GM12878 (cell line): ENCODE measurements at regions not wholly inside any gene's neighbourhood (a gene's known extent, or its start where the extent isn't known, plus 50 kb on each side); places are given as distances from the start of the nearest gene placed in this dataset.

Experiments used
- ATAC-seq: fragments of 200-7000 bp; cut with Tn5 transposase; 3 replicates; pipeline ENCODE4 v1.9.1; 2020; ENCODE audit warnings: mild to moderate bottlenecking, moderate library complexity
- BruUV-seq: library from RNA; stranded (reverse); fragments of 400-500 nt; replicated peaks from 2 replicates; lab custom pipeline; 2021; lab: Mats Ljungman, UMichigan
- CTCF ChIA-PET: fragments of 300-600 bp; sonication (Branson Sonifier 250); formaldehyde crosslinking; extraction: SDS; loops from one replicate; lab custom pipeline; 2021; ENCODE audit warnings: inconsistent platforms; lab: Yijun Ruan, JAX
- POLR2A ChIA-PET: fragments of 350-600 bp; formaldehyde crosslinking; extraction: SDS; loops from one replicate; lab custom pipeline; 2021; ENCODE audit warnings: inconsistent platforms; lab: Charles Lee
- RAD21 ChIA-PET: fragments of 300-600 bp; sonication (Branson Sonifier 250); formaldehyde crosslinking; loops from one replicate; lab custom pipeline; 2023; ENCODE audit warnings: antibody characterized with exemption; ENCODE audit not compliant: unreplicated experiment; lab: Charles Lee
- SMC1A ChIA-PET: fragments of 300-600 bp; sonication (Branson Sonifier 250); formaldehyde crosslinking; loops from one replicate; lab custom pipeline; 2023; ENCODE audit not compliant: unreplicated experiment, uncharacterized antibody; lab: Charles Lee
- DNase-seq: peaks from one replicate; pipeline ENCODE4 v3.0.0-alpha.2; 2011; ENCODE audit warnings: low read depth, low spot score
- FAIRE-seq: peaks from 3 replicates; lab custom pipeline; 2011; peaks lifted over from hg19 to GRCh38; lab: Jason Lieb, UNC
- H2AFZ ChIP-seq: 2 replicates; pipeline ENCODE4 v1.6.0; 2011; ENCODE audit warnings: low read depth, low read length, control low read depth; ENCODE audit not compliant: control insufficient read depth
- H3K27ac ChIP-seq: 2 replicates; pipeline ENCODE4 v1.5.1; 2011; ENCODE audit warnings: control low read depth; ENCODE audit not compliant: control insufficient read depth, insufficient read depth
- H3K27me3 ChIP-seq, 2 experiments: replicated peaks in 1 of 2; 2 replicates each; pipeline versions ENCODE4 v1.6.0 to v1.6.1; 2011; ENCODE audit warnings: low read length in 1 of 2; ENCODE audit not compliant: control insufficient read depth in 2 of 2, insufficient read depth in 2 of 2
- H3K36me3 ChIP-seq, 2 experiments: 2 replicates each; pipeline ENCODE4 v1.5.1; 2011; ENCODE audit warnings: low read length in 1 of 2; ENCODE audit not compliant: control insufficient read depth in 2 of 2, insufficient read depth in 2 of 2
- H3K4me1 ChIP-seq: 2 replicates; pipeline ENCODE4 v1.6.1; 2011; ENCODE audit warnings: mild to moderate bottlenecking, low read length, moderate library complexity, mixed read lengths; ENCODE audit not compliant: control insufficient read depth, insufficient read depth
- H3K4me2 ChIP-seq: 2 replicates; pipeline ENCODE4 v1.6.0; 2011; ENCODE audit warnings: control low read depth; ENCODE audit not compliant: control insufficient read depth, insufficient read depth
- H3K4me3 ChIP-seq: fragments of 200-600 bp; sonication (generic); 2 replicates; pipeline ENCODE4 v1.5.1; 2016
- H3K79me2 ChIP-seq: 2 replicates; pipeline ENCODE4 v1.6.0; 2011; ENCODE audit warnings: low read length; ENCODE audit not compliant: control insufficient read depth, insufficient read depth
- H3K9ac ChIP-seq: 2 replicates; pipeline ENCODE4 v1.8.0; 2011; ENCODE audit warnings: low read length, control low read depth, mixed read lengths; ENCODE audit not compliant: control insufficient read depth, insufficient read depth
- H3K9me3 ChIP-seq: replicated peaks from 3 replicates; pipeline ENCODE4 v1.5.1; 2011; ENCODE audit warnings: mild to moderate bottlenecking, low read length; ENCODE audit not compliant: control insufficient read depth, insufficient read depth
- H4K20me1 ChIP-seq: 2 replicates; pipeline ENCODE4 v1.6.0; 2011; ENCODE audit not compliant: control insufficient read depth, insufficient read depth
- ATF7 ChIP-seq: fragments of 450-650 bp; IDR thresholded peaks from 2 replicates; pipeline ENCODE4 v1.6.1; 2016; ENCODE audit warnings: low read depth, mild to moderate bottlenecking
- CBFB ChIP-seq: IDR thresholded peaks from 2 replicates; pipeline ENCODE4 v1.6.1; 2016; ENCODE audit warnings: antibody characterized with exemption, low read depth
- CEBPB ChIP-seq, 2 experiments: fragments of 150-350 bp in 1 of 2; IDR thresholded peaks; 2 replicates each; pipeline ENCODE4 v1.6.1; 2012 to 2014; ENCODE audit warnings: low read depth in 2 of 2, low read length in 2 of 2, borderline replicate concordance in 1 of 2, inconsistent platforms in 1 of 2
- FOS ChIP-seq: IDR thresholded peaks from 3 replicates; pipeline ENCODE4 v1.6.1; 2011; ENCODE audit warnings: borderline replicate concordance; ENCODE audit not compliant: insufficient read length; ENCODE audit errors: extremely low read depth
- GATAD2B ChIP-seq: fragments of 450-650 bp; conservative IDR thresholded peaks from 2 replicates; pipeline ENCODE4 v1.6.1; 2017; ENCODE audit warnings: low read depth, mild to moderate bottlenecking, moderate library complexity
- HDAC6 ChIP-seq: fragments of 200-600 bp; sonication (generic); IDR thresholded peaks from one replicate; pipeline ENCODE4 v1.8.0; 2017; ENCODE audit warnings: antibody characterized with exemption; ENCODE audit not compliant: unreplicated experiment
- JUND ChIP-seq: IDR thresholded peaks from 2 replicates; pipeline ENCODE4 v1.6.1; 2012; ENCODE audit warnings: low read depth, mild to moderate bottlenecking, low read length, improper control_type of control experiment, moderate library complexity
- KDM1A ChIP-seq: fragments of 200-600 bp; sonication (generic); IDR thresholded peaks from 2 replicates; pipeline ENCODE4 v1.6.1; 2016; ENCODE audit warnings: borderline replicate concordance
- KLF5 ChIP-seq: fragments of 450-650 bp; IDR thresholded peaks from 2 replicates; pipeline ENCODE4 v1.6.1; 2014; ENCODE audit warnings: mild to moderate bottlenecking; ENCODE audit not compliant: partially characterized antibody
- MLLT1 ChIP-seq: fragments of 450-650 bp; IDR thresholded peaks from 2 replicates; pipeline ENCODE4 v1.6.1; 2016; ENCODE audit warnings: mild to moderate bottlenecking
- MXI1 ChIP-seq: fragments of 150-350 bp; IDR thresholded peaks from 2 replicates; pipeline ENCODE4 v1.6.1; 2011; ENCODE audit warnings: low read depth, mild to moderate bottlenecking, inconsistent platforms, low read length, improper control_type of control experiment
- NR2C1 ChIP-seq: fragments of 450-650 bp; IDR thresholded peaks from 2 replicates; pipeline ENCODE4 v1.6.1; 2017; ENCODE audit warnings: antibody characterized with exemption, mild to moderate bottlenecking, moderate library complexity
- PML ChIP-seq: IDR thresholded peaks from 2 replicates; pipeline ENCODE4 v1.6.1; 2012; ENCODE audit warnings: low read length, inconsistent platforms
- PRDM15 ChIP-seq: fragments of 450-650 bp; formaldehyde crosslinking; IDR thresholded peaks from 2 replicates; pipeline ENCODE4 v1.4.0; 2020; ENCODE audit warnings: mild to moderate bottlenecking, moderate library complexity
- RB1 ChIP-seq: fragments of 450-650 bp; formaldehyde crosslinking; IDR thresholded peaks from 2 replicates; pipeline ENCODE4 v1.6.1; 2017; ENCODE audit warnings: mild to moderate bottlenecking, borderline replicate concordance
- SMAD5 ChIP-seq: IDR thresholded peaks from 2 replicates; pipeline ENCODE4 v1.6.1; 2016; ENCODE audit warnings: antibody characterized with exemption, low read depth
- STAT1 ChIP-seq: fragments of 450-650 bp; conservative IDR thresholded peaks from 2 replicates; pipeline ENCODE4 v1.6.1; 2014; ENCODE audit warnings: antibody characterized with exemption, mild to moderate bottlenecking
- TARDBP ChIP-seq: IDR thresholded peaks from 2 replicates; pipeline ENCODE4 v1.6.1; 2016; ENCODE audit warnings: borderline replicate concordance
- ZBTB11 ChIP-seq: fragments of 450-650 bp; formaldehyde crosslinking; IDR thresholded peaks from 2 replicates; pipeline ENCODE4 v1.5.0; 2022; ENCODE audit warnings: mild to moderate bottlenecking, missing genetic modification characterization
- WGBS: methylation state at CpG from one replicate; pipeline ENCODE4 v1.1.6; 2016; ENCODE audit warnings: low lambda C conversion rate; ENCODE audit not compliant: insufficient replicate concordance, insufficient coverage; ENCODE audit errors: missing lambda C conversion rate; 5-methylcytosine and 5-hydroxymethylcytosine counted together
- in situ Hi-C: fragments of 300-500 bp; cut with MboI; formaldehyde crosslinking; loops from 9 replicates; pipeline ENCODE4 v1.14.3; 2018; ENCODE audit warnings: mixed read lengths
- intact Hi-C: fragments of 100-400 bp; cut with micrococcal nuclease; formaldehyde crosslinking; loops from one replicate; pipeline ENCODE4 v1.14.2; 2022; ENCODE audit not compliant: unreplicated experiment

GRCh38 chr2:15767679-15768078 is 172.7 kb upstream of the MYCN start:
- DNase-seq = no peak
- no peaks in the 10 kb centered on the region for H3K4me1 ChIP-seq
- H3K27me3 ChIP-seq = peaks cover 0 to 4% of the 10 kb centered on the region in 2 experiments; a peak in 2 of 4 replicates
- no peaks in the 10 kb centered on the region for H3K36me3 ChIP-seq
- POLR2A ChIA-PET = interaction anchor here (0.7 kb wide), 1 partner anchor 49 kb away, joined by 5 read pairs; no protein-coding TSS in a partner anchor
- H3K27ac ChIP-seq = no peak overlapping the region
- in situ Hi-C loops = no loop called here
- 10% methylated on average over 5 of the region's 5 CpGs for WGBS
- H3K9me3 ChIP-seq = no peaks in the 10 kb centered on the region
- BruUV-seq = no TSS peak
- ATAC-seq = no peak
- no peaks in the 10 kb centered on the region for H3K79me2 ChIP-seq
- intact Hi-C loops = no loop called here
- no peak overlapping the region for H3K9ac ChIP-seq
- CTCF ChIA-PET = no interaction called here
- H2AFZ ChIP-seq = no peak overlapping the region
- no peak for FAIRE-seq
- no peak overlapping the region for H3K4me3 ChIP-seq
- RAD21 ChIA-PET = no interaction called here
- no peak overlapping the region for H3K4me2 ChIP-seq
- SMC1A ChIA-PET = no interaction called here
- H4K20me1 ChIP-seq = no peaks in the 10 kb centered on the region
- no peak for TF ChIP-seq NR2C1
- no peak for TF ChIP-seq KLF5
- no peak for TF ChIP-seq KDM1A
- no peak for TF ChIP-seq MXI1
- no peak for TF ChIP-seq RB1
- TF ChIP-seq GATAD2B = no peak
- TF ChIP-seq FOS = no peak
- TF ChIP-seq CEBPB (IDR thresholded peaks at IDR 0.05; ENCODE audit: borderline replicate concordance in 1 of 2, low read depth in 2 of 2, low read length in 2 of 2) = no peak
- no peak for TF ChIP-seq SMAD5
- TF ChIP-seq TARDBP = no peak
- TF ChIP-seq CBFB = no peak
- no peak for TF ChIP-seq PML
- no peak for TF ChIP-seq MLLT1
- TF ChIP-seq ZBTB11 (CRISPR knock-in tag) = no peak
- TF ChIP-seq JUND = no peak
- no peak for TF ChIP-seq STAT1
- TF ChIP-seq HDAC6 = no peak
- no peak for TF ChIP-seq ATF7
- TF ChIP-seq PRDM15 = no peak
